Testis (tissue), 2 donors: ENCODE measurements at regions not wholly inside any gene's neighbourhood (a gene's known extent, or its start where the extent isn't known, plus 50 kb on each side); places are given as distances from the start of the nearest gene placed in this dataset.

Experiments used
- CTCF ChIP-seq, 3 experiments: fragments of 450-650 bp in 2 of 3; fragments of 200-600 bp in 1 of 3; sonication (generic) in 1 of 3; IDR thresholded peaks; one replicate each; pipeline ENCODE4 v1.5.1; 2016 to 2019; ENCODE audit warnings: antibody characterized with exemption in 3 of 3, mild to moderate bottlenecking in 2 of 3, moderate library complexity in 1 of 3
- POLR2A ChIP-seq: fragments of 450-650 bp; IDR thresholded peaks from one replicate; pipeline ENCODE4 v1.6.1; 2017; ENCODE audit warnings: antibody characterized with exemption, mild to moderate bottlenecking, moderate library complexity

GRCh38 chr4:29278585-29278984 is 1441.6 kb upstream of the PCDH7 start:
- TF ChIP-seq CTCF (IDR thresholded peaks at IDR 0.05) (no peak), POLR2A (no peak)
